ENCODE measurements at regions not wholly inside any gene's neighbourhood (a gene's known extent, or its start where the extent isn't known, plus 50 kb on each side); places are given as distances from the start of the nearest gene placed in this dataset.

DNA sequence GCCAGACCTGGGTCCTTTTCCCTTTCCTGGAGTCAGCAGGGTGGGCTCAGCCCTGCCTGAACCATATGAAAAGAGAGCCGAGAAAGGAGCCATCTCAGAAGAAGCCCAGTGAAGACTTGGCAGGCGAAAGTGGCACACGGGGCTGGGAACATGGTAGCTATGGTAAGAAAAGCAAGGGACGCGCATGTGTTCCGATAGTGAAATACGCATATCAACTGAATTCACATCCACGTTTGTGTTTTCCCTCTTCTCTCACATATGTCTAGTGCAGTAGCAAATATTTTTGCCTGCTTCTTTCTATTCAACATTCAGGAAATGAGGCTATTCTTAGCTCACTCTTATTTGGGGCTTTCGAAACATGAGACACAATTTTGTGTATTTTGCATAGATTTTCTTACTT is 54.1 kb upstream of the PEG3 start:
- H3K4me3 ChIP-seq = no peak overlapping the region

DNA sequence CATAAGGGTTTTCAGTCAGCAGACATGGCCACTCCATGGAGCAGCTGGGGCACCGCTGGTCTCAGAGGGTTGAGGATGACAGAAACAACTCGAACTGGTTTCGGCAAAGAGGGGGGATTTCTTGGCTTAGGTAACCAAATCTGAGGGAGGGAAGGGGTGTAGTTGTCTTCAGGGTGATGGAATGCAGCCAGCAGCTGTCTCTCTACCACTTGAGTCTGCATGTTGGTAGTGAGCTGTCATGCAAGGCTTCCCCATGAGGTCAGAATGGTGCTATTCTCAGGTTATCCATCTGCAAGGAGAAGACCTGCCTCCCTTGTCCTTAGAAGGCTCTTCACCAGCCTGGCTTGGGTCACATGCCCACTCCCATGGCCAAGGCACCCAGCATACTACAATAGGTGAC is 55.6 kb upstream of the PEG3 start:
- FAIRE-seq (no peak), ATAC-seq (no peak), DNase-seq (ENCODE audit: extremely low read depth in 1 of 4, low spot score in 3 of 4) (no peak)
- CTCF ChIA-PET (ENCODE audit: low intra/inter-chr PET ratio) = no interaction called here
- Histone ChIP-seq H3K4me1 (replicated peaks in 1 of 2; ENCODE audit: control insufficient read depth in 2 of 2, insufficient read depth in 2 of 2, low read length in 2 of 2) (no peaks in the 10 kb centered on the region), H3K9ac (ENCODE audit: insufficient read depth in 1 of 2, low read depth in 2 of 2, low read length in 2 of 2) (no peak overlapping the region), H3K36me3 (ENCODE audit: control insufficient read depth, insufficient read depth, low read length) (no peaks in the 10 kb centered on the region), H3K79me2 (ENCODE audit: control insufficient read depth, insufficient read depth, low read length) (no peaks in the 10 kb centered on the region), H3K27me3 (ENCODE audit: control insufficient read depth in 2 of 2, insufficient read depth in 2 of 2, low read length in 2 of 2) (no peaks in the 10 kb centered on the region), H3K4me3 (no peak overlapping the region), H3K9me3 (replicated peaks; ENCODE audit: control insufficient read depth, insufficient read depth, low read depth, low read length) (no peaks in the 10 kb centered on the region; the same call in 1 of the 2 replicates), H4K20me1 (replicated peaks; ENCODE audit: control insufficient read depth, insufficient read depth, low read length) (no peaks in the 10 kb centered on the region), H3K9me1 (ENCODE audit: control insufficient read depth, insufficient read depth, low read length) (no peaks in the 10 kb centered on the region), H3K4me2 (ENCODE audit: insufficient read depth, low read length) (no peak overlapping the region), H2AFZ (ENCODE audit: low read depth, low read length) (no peak overlapping the region), H3K27ac (ENCODE audit: extremely low read depth, low read depth, low read length) (no peak overlapping the region)
- POLR2A ChIA-PET = no interaction called here
- WGBS (ENCODE audit: insufficient coverage, low coverage, missing lambda C conversion rate) = no CpG with 5 or more reads among the region's 3 CpGs
- intact Hi-C loops (cut with micrococcal nuclease) = no loop called here
- no TSS peak for BruUV-seq (replicated peaks)
- in situ Hi-C loops (cut with MboI) = no loop called here
- TF ChIP-seq, protein P1, sequence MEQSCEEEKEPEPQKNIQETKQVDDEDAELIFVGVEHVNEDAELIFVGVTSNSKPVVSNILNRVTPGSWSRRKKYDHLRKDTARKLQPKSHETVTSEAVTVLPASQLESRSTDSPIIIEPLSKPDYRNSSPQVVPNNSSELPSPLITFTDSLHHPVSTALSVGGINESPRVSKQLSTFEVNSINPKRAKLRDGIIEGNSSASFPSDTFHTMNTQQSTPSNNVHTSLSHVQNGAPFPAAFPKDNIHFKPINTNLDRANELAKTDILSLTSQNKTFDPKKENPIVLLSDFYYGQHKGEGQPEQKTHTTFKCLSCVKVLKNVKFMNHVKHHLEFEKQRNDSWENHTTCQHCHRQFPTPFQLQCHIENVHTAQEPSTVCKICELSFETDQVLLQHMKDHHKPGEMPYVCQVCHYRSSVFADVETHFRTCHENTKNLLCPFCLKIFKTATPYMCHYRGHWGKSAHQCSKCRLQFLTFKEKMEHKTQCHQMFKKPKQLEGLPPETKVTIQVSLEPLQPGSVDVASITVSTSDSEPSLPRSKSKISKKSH (CRISPR knock-in tag; IDR thresholded peaks at IDR 0.05) = no peak
- TF ChIP-seq NCOA1 (IDR thresholded peaks at IDR 0.05; ENCODE audit: low read depth) = no peak
- TF ChIP-seq RBM39 (optimal IDR thresholded peaks at IDR 0.05; ENCODE audit: low read depth, low read length) = no peak
- no peak for TF ChIP-seq ADNP (tag; IDR thresholded peaks at IDR 0.05)
- TF ChIP-seq POLR3G (IDR thresholded peaks at IDR 0.05; ENCODE audit: extremely low read depth, insufficient read length, insufficient replicate concordance) = no peak
- TF ChIP-seq, protein P2, sequence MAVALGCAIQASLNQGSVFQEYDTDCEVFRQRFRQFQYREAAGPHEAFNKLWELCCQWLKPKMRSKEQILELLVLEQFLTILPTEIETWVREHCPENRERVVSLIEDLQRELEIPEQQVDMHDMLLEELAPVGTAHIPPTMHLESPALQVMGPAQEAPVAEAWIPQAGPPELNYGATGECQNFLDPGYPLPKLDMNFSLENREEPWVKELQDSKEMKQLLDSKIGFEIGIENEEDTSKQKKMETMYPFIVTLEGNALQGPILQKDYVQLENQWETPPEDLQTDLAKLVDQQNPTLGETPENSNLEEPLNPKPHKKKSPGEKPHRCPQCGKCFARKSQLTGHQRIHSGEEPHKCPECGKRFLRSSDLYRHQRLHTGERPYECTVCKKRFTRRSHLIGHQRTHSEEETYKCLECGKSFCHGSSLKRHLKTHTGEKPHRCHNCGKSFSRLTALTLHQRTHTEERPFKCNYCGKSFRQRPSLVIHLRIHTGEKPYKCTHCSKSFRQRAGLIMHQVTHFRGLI (CRISPR knock-in tag; IDR thresholded peaks at IDR 0.05) = no peak
- TF ChIP-seq CAMTA2 (CRISPR knock-in tag; conservative IDR thresholded peaks at IDR 0.05) = no peak

More for the DNA sequence above, 54.1 kb upstream of the PEG3 start:
- Histone ChIP-seq H3K9me3 (replicated peaks; ENCODE audit: control insufficient read depth, insufficient read depth, low read depth, low read length) (peaks cover 2% of the 10 kb centered on the region; the same call in 1 of the 2 replicates), H3K4me1 (replicated peaks in 1 of 2; ENCODE audit: control insufficient read depth in 2 of 2, insufficient read depth in 2 of 2, low read length in 2 of 2) (no peaks in the 10 kb centered on the region), H4K20me1 (replicated peaks; ENCODE audit: control insufficient read depth, insufficient read depth, low read length) (no peaks in the 10 kb centered on the region), H3K9ac (ENCODE audit: insufficient read depth in 1 of 2, low read depth in 2 of 2, low read length in 2 of 2) (no peak overlapping the region), H3K79me2 (ENCODE audit: control insufficient read depth, insufficient read depth, low read length) (no peaks in the 10 kb centered on the region), H3K36me3 (ENCODE audit: control insufficient read depth, insufficient read depth, low read length) (no peaks in the 10 kb centered on the region), H3K27ac (ENCODE audit: extremely low read depth, low read depth, low read length) (no peak overlapping the region), H3K4me2 (ENCODE audit: insufficient read depth, low read length) (no peak overlapping the region), H3K27me3 (ENCODE audit: control insufficient read depth in 2 of 2, insufficient read depth in 2 of 2, low read length in 2 of 2) (no peaks in the 10 kb centered on the region), H3K9me1 (ENCODE audit: control insufficient read depth, insufficient read depth, low read length) (no peaks in the 10 kb centered on the region), H2AFZ (ENCODE audit: low read depth, low read length) (no peak overlapping the region)
- intact Hi-C loops (cut with micrococcal nuclease) = no loop called here
- ChIA-PET CTCF (ENCODE audit: low intra/inter-chr PET ratio) (no interaction called here), POLR2A (interaction anchor here (0.6 kb wide), 1 partner anchor 1256 kb away, joined by 3 read pairs; the partner anchor contains the start of gene ZNF329)
- in situ Hi-C loops (cut with MboI) = no loop called here
- 3% methylated on average over 9 of the region's 9 CpGs for WGBS (ENCODE audit: insufficient coverage, low coverage, missing lambda C conversion rate)
- no peak for FAIRE-seq
- TF ChIP-seq NCOA4 (IDR thresholded peaks at IDR 0.05; ENCODE audit: partially characterized antibody) = no peak
- no peak for TF ChIP-seq ETV5 (CRISPR knock-in tag; IDR thresholded peaks at IDR 0.05; ENCODE audit: low read depth)
- TF ChIP-seq RFX5 (IDR thresholded peaks at IDR 0.05; ENCODE audit: low read depth, low read length) = no peak
- TF ChIP-seq, protein P3, sequence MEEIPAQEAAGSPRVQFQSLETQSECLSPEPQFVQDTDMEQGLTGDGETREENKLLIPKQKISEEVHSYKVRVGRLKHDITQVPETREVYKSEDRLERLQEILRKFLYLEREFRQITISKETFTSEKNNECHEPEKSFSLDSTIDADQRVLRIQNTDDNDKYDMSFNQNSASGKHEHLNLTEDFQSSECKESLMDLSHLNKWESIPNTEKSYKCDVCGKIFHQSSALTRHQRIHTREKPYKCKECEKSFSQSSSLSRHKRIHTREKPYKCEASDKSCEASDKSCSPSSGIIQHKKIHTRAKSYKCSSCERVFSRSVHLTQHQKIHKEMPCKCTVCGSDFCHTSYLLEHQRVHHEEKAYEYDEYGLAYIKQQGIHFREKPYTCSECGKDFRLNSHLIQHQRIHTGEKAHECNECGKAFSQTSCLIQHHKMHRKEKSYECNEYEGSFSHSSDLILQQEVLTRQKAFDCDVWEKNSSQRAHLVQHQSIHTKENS (CRISPR knock-in tag; IDR thresholded peaks at IDR 0.05) = no peak
- no peak for TF ChIP-seq ZFX (CRISPR knock-in tag; IDR thresholded peaks at IDR 0.05)
- no peak for TF ChIP-seq NR3C1 (CRISPR knock-in tag; IDR thresholded peaks at IDR 0.05)
- TF ChIP-seq SMARCA4 (IDR thresholded peaks at IDR 0.05) = no peak
- TF ChIP-seq POLR2G (IDR thresholded peaks at IDR 0.05; ENCODE audit: low read depth, low read length) = no peak
- no peak for TF ChIP-seq NUFIP1 (IDR thresholded peaks at IDR 0.05; ENCODE audit: partially characterized antibody)
- TF ChIP-seq ARID2 (IDR thresholded peaks at IDR 0.05) = no peak
- no TSS peak for BruUV-seq (replicated peaks)
- no peak for ATAC-seq
- no peak for DNase-seq (ENCODE audit: extremely low read depth in 1 of 4, low spot score in 3 of 4)

All from K562 (cell line).